Hepatic stellate cell (primary cell): ENCODE measurements at regions not wholly inside any gene's neighbourhood (a gene's known extent, or its start where the extent isn't known, plus 50 kb on each side); places are given as distances from the start of the nearest gene placed in this dataset.
"Not testable (repeated sequence)": the region's sequence is repeated elsewhere in the genome, so short reads cannot be mapped to it uniquely, and the experiment has no call there.

Source experiments
- DNase-seq: peaks from one replicate; pipeline ENCODE4 v3.0.0; 2011; ENCODE audit warnings: low spot score

GRCh38 chr10:30170814-30171213, 111.4 kb upstream of the JCAD start:
- no peak for DNase-seq

- DNase-seq: no peak
These were observed 110.8 kb upstream of the JCAD start for GRCh38 chr10:30170146-30170545.

- DNase-seq: no peak
These were observed 110.0 kb upstream of the JCAD start for GRCh38 chr10:30169342-30169741.

GRCh38 chr10:30166929-30167328, 107.5 kb upstream of the JCAD start:
- DNase-seq: no peak

GRCh38 chr10:30163410-30163809, 104.0 kb upstream of the JCAD start:
- DNase-seq: not testable (repeated sequence)

GRCh38 chr10:30162796-30163195, 103.4 kb upstream of the JCAD start:
- not testable (repeated sequence) for DNase-seq

- DNase-seq: no peak
These were observed 101.0 kb upstream of the JCAD start for GRCh38 chr10:30160271-30160982.

- DNase-seq: not testable (repeated sequence)
These were observed 100.2 kb upstream of the JCAD start for GRCh38 chr10:30159614-30160013.

- no peak for DNase-seq
These were observed 99.1 kb upstream of the JCAD start for GRCh38 chr10:30158325-30158960.

GRCh38 chr10:30155401-30155800, 96.0 kb upstream of the JCAD start:
- peak; percentile 16 for DNase-seq

GRCh38 chr10:30154561-30154960, 95.2 kb upstream of the JCAD start:
- DNase-seq: no peak

GRCh38 chr10:30154126-30154525, 94.7 kb upstream of the JCAD start:
- DNase-seq: no peak

- DNase-seq: peak; percentile 57
These were observed 92.4 kb upstream of the JCAD start for GRCh38 chr10:30151581-30152389.

- DNase-seq: no peak
These were observed 82.0 kb upstream of the JCAD start for GRCh38 chr10:30141423-30141822.

- no peak for DNase-seq
These were observed 75.0 kb upstream of the JCAD start for GRCh38 chr10:30134171-30134945.

GRCh38 chr10:30133198-30133597, 73.8 kb upstream of the JCAD start:
- DNase-seq: no peak

- DNase-seq: not testable (repeated sequence)
These were observed 72.0 kb upstream of the JCAD start for GRCh38 chr10:30131369-30131768.

- not testable (repeated sequence) for DNase-seq
These were observed 69.9 kb upstream of the JCAD start for GRCh38 chr10:30129326-30129725.

GRCh38 chr10:30127120-30127541, 67.7 kb upstream of the JCAD start:
- peak; percentile 27 for DNase-seq

- DNase-seq: no peak
These were observed 66.1 kb upstream of the JCAD start for GRCh38 chr10:30125496-30125895.

- DNase-seq: no peak
These were observed 65.3 kb upstream of the JCAD start for GRCh38 chr10:30124704-30125103.

- no peak for DNase-seq
These were observed 62.0 kb upstream of the JCAD start for GRCh38 chr10:30121401-30121800.
